WTC11 (cell line): ENCODE measurements at regions not wholly inside any gene's neighbourhood (a gene's known extent, or its start where the extent isn't known, plus 50 kb on each side); places are given as distances from the start of the nearest gene placed in this dataset.

Experiments
- ATAC-seq: fragments of 200-7000 bp; cut with Tn5 transposase; 2 replicates; pipeline ENCODE4 v1.10.0; 2021; ENCODE audit warnings: mild to moderate bottlenecking, moderate library complexity
- CTCF ChIA-PET: fragments of 300-600 bp; sonication (Branson Sonifier 250); formaldehyde crosslinking; loops from one replicate; lab custom pipeline; 2021; ENCODE audit warnings: antibody characterized with exemption; lab: Charles Lee
- POLR2A ChIA-PET: fragments of 350-600 bp; sonication (Branson Sonifier 250); formaldehyde crosslinking; loops from one replicate; lab custom pipeline; 2021; ENCODE audit warnings: antibody characterized with exemption; lab: Charles Lee
- DNase-seq: peaks from one replicate; pipeline ENCODE4 v3.0.0; 2021; ENCODE audit warnings: low spot score
- H3K27ac Mint-ChIP-seq: 2 replicates; pipeline ENCODE4 v1.8.0; 2021; ENCODE audit warnings: mixed read lengths
- H3K27me3 Mint-ChIP-seq: 2 replicates; pipeline ENCODE4 v1.8.0; 2021; ENCODE audit warnings: low read depth, mild to moderate bottlenecking, moderate library complexity, mixed read lengths
- H3K36me3 Mint-ChIP-seq: 2 replicates; pipeline ENCODE4 v1.8.0; 2021; ENCODE audit warnings: mixed read lengths
- H3K4me1 Mint-ChIP-seq: 2 replicates; pipeline ENCODE4 v1.8.0; 2022; ENCODE audit warnings: mixed read lengths
- H3K4me3 Mint-ChIP-seq: 2 replicates; pipeline ENCODE4 v1.8.0; 2021; ENCODE audit warnings: mild to moderate bottlenecking, moderate library complexity, mixed read lengths
- H3K9me3 Mint-ChIP-seq: 2 replicates; pipeline ENCODE4 v1.8.0; 2021; ENCODE audit warnings: mixed read lengths
- CBFB ChIP-seq: sonication (generic); formaldehyde crosslinking; IDR thresholded peaks from 2 replicates; pipeline ENCODE4 v1.8.1; 2022; ENCODE audit warnings: mild to moderate bottlenecking, low read depth, missing genetic modification reagents
- CREM ChIP-seq: sonication (generic); formaldehyde crosslinking; IDR thresholded peaks from 2 replicates; pipeline ENCODE4 v1.8.1; 2022; ENCODE audit warnings: mild to moderate bottlenecking, missing genetic modification reagents, moderate library complexity
- FOXJ3 ChIP-seq: sonication (generic); formaldehyde crosslinking; IDR thresholded peaks from 2 replicates; pipeline ENCODE4 v1.9.0; 2021; ENCODE audit warnings: missing genetic modification reagents, mild to moderate bottlenecking, borderline replicate concordance
- GRHL2 ChIP-seq: fragments of 250-450 bp; sonication (Bioruptor Pico); IDR thresholded peaks from 2 replicates; pipeline ENCODE4 v1.8.0; 2022; ENCODE audit warnings: mild to moderate bottlenecking, moderate library complexity; ENCODE audit not compliant: insufficient replicate concordance, severe bottlenecking
- GTF2I ChIP-seq: fragments of 250-450 bp; sonication (Bioruptor Pico); conservative IDR thresholded peaks from 2 replicates; pipeline ENCODE4 v1.4.0; 2021; ENCODE audit warnings: mild to moderate bottlenecking
- HMGA2 ChIP-seq: fragments of 250-450 bp; sonication (Bioruptor Pico); IDR thresholded peaks from 2 replicates; pipeline ENCODE4 v1.4.0; 2021; ENCODE audit warnings: mild to moderate bottlenecking, moderate library complexity
- JAZF1 ChIP-seq: fragments of 250-450 bp; sonication (Bioruptor Pico); IDR thresholded peaks from 2 replicates; pipeline ENCODE4 v1.9.0; 2021; ENCODE audit warnings: moderate library complexity, mild to moderate bottlenecking, inconsistent platforms
- JUN ChIP-seq: sonication (generic); formaldehyde crosslinking; IDR thresholded peaks from 2 replicates; pipeline ENCODE4 v1.8.0; 2023; ENCODE audit warnings: mild to moderate bottlenecking, missing genetic modification reagents
- KAT7 ChIP-seq: sonication (generic); formaldehyde crosslinking; IDR thresholded peaks from 2 replicates; pipeline ENCODE4 v1.8.1; 2023; ENCODE audit warnings: missing genetic modification reagents, mild to moderate bottlenecking, borderline replicate concordance
- MYBL2 ChIP-seq: sonication (generic); formaldehyde crosslinking; IDR thresholded peaks from 2 replicates; pipeline ENCODE4 v1.8.1; 2023; ENCODE audit warnings: mild to moderate bottlenecking, moderate library complexity, missing genetic modification reagents
- NFYB ChIP-seq: sonication (generic); formaldehyde crosslinking; conservative IDR thresholded peaks from 2 replicates; pipeline ENCODE4 v1.8.0; 2022; ENCODE audit warnings: low read depth, missing genetic modification reagents
- OVOL2 ChIP-seq: fragments of 250-450 bp; sonication (Bioruptor Pico); IDR thresholded peaks from 2 replicates; pipeline ENCODE4 v1.9.0; 2021; ENCODE audit warnings: mild to moderate bottlenecking, borderline replicate concordance
- RELA ChIP-seq: sonication (generic); formaldehyde crosslinking; IDR thresholded peaks from 2 replicates; pipeline ENCODE4 v1.8.1; 2022; ENCODE audit warnings: missing genetic modification reagents, mild to moderate bottlenecking, borderline replicate concordance
- RORB ChIP-seq: fragments of 250-450 bp; sonication (Bioruptor Pico); IDR thresholded peaks from 2 replicates; pipeline ENCODE4 v1.9.0; 2021; ENCODE audit warnings: mild to moderate bottlenecking
- TEAD1 ChIP-seq: sonication (generic); formaldehyde crosslinking; IDR thresholded peaks from 2 replicates; pipeline ENCODE4 v1.8.0; 2022; ENCODE audit warnings: mild to moderate bottlenecking, missing genetic modification reagents
- TEAD4 ChIP-seq: sonication (generic); formaldehyde crosslinking; IDR thresholded peaks from 2 replicates; pipeline ENCODE4 v1.8.0; 2022; ENCODE audit warnings: mild to moderate bottlenecking, missing genetic modification reagents
- ZBTB21 ChIP-seq: sonication (generic); formaldehyde crosslinking; IDR thresholded peaks from 2 replicates; pipeline ENCODE4 v1.8.1; 2023; ENCODE audit warnings: mild to moderate bottlenecking, missing genetic modification reagents, borderline replicate concordance
- ZBTB43 ChIP-seq: sonication (generic); formaldehyde crosslinking; IDR thresholded peaks from 2 replicates; pipeline ENCODE4 v1.8.1; 2023; ENCODE audit warnings: mild to moderate bottlenecking, missing genetic modification reagents
- ZMAT4 ChIP-seq: fragments of 250-450 bp; sonication (Bioruptor Pico); IDR thresholded peaks from 2 replicates; pipeline ENCODE4 v1.9.0; 2021; ENCODE audit warnings: mild to moderate bottlenecking
- ZNF138 ChIP-seq: sonication (generic); formaldehyde crosslinking; conservative IDR thresholded peaks from 2 replicates; pipeline ENCODE4 v1.8.1; 2022; ENCODE audit warnings: mild to moderate bottlenecking, moderate library complexity, missing genetic modification reagents
- ZNF232 ChIP-seq: sonication (generic); formaldehyde crosslinking; IDR thresholded peaks from 2 replicates; pipeline ENCODE4 v1.8.0; 2022; ENCODE audit warnings: mild to moderate bottlenecking, missing genetic modification reagents
- ZNF512 ChIP-seq: sonication (generic); formaldehyde crosslinking; IDR thresholded peaks from 2 replicates; pipeline ENCODE4 v1.8.1; 2022; ENCODE audit warnings: missing genetic modification reagents, borderline replicate concordance
- TF ChIP-seq, protein P1 (sequence below): sonication (generic); formaldehyde crosslinking; IDR thresholded peaks from 2 replicates; pipeline ENCODE4 v1.8.0; 2022; ENCODE audit warnings: mild to moderate bottlenecking, missing genetic modification reagents
- TF ChIP-seq, protein P2 (sequence below): sonication (generic); formaldehyde crosslinking; IDR thresholded peaks from 2 replicates; pipeline ENCODE4 v1.8.1; 2022; ENCODE audit warnings: mild to moderate bottlenecking, missing genetic modification reagents, moderate library complexity, borderline replicate concordance

- CTCF ChIA-PET: no interaction called here
- no peak overlapping the region for H3K4me3 Mint-ChIP-seq
- POLR2A ChIA-PET: no interaction called here
Measured at GRCh38 chr12:107484941-107485340, 200.7 kb upstream of the PWP1 start.

GRCh38 chr12:107485731-107486130 lies 199.9 kb upstream of the PWP1 start:
- Mint-ChIP-seq H3K4me3 (no peak overlapping the region), H3K27ac (no peak overlapping the region), H3K36me3 (no peaks in the 10 kb centered on the region), H3K4me1 (no peaks in the 10 kb centered on the region), H3K9me3 (no peaks in the 10 kb centered on the region), H3K27me3 (peaks cover 6% of the 10 kb centered on the region)
- CTCF ChIA-PET: no interaction called here
- POLR2A ChIA-PET: no interaction called here
- DNase-seq: no peak
- ATAC-seq: no peak
- no peak for TF ChIP-seq ZNF232 (CRISPR knock-in tag)
- no peak for TF ChIP-seq CREM (CRISPR knock-in tag)
- no peak for TF ChIP-seq KAT7 (CRISPR knock-in tag)
- TF ChIP-seq HMGA2 (CRISPR knock-in tag): no peak
- TF ChIP-seq, protein P1, sequence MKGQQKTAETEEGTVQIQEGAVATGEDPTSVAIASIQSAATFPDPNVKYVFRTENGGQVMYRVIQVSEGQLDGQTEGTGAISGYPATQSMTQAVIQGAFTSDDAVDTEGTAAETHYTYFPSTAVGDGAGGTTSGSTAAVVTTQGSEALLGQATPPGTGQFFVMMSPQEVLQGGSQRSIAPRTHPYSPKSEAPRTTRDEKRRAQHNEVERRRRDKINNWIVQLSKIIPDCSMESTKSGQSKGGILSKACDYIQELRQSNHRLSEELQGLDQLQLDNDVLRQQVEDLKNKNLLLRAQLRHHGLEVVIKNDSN (CRISPR knock-in tag): no peak
- TF ChIP-seq GRHL2 (CRISPR knock-in tag): no peak
- TF ChIP-seq ZNF512 (CRISPR knock-in tag): no peak

More at GRCh38 chr12:107484941-107485340, 200.7 kb upstream of the PWP1 start:
- no peaks in the 10 kb centered on the region for H3K9me3 Mint-ChIP-seq
- DNase-seq (no peak), ATAC-seq (no peak)
- H3K27ac Mint-ChIP-seq: no peak overlapping the region
- TF ChIP-seq JAZF1 (CRISPR knock-in tag): no peak
- no peak for TF ChIP-seq ZBTB21 (CRISPR knock-in tag)
- TF ChIP-seq CREM (CRISPR knock-in tag): no peak
- TF ChIP-seq, protein P1 (CRISPR knock-in tag): no peak
- TF ChIP-seq RELA: no peak
- TF ChIP-seq CBFB (CRISPR knock-in tag): no peak
- TF ChIP-seq TEAD4 (CRISPR knock-in tag): no peak
- TF ChIP-seq NFYB: no peak
- no peak for TF ChIP-seq ZNF512 (CRISPR knock-in tag)
- TF ChIP-seq GTF2I: no peak
- TF ChIP-seq ZMAT4 (CRISPR knock-in tag): no peak
- TF ChIP-seq OVOL2: no peak
- TF ChIP-seq RORB: no peak
- no peak for TF ChIP-seq ZBTB43
- TF ChIP-seq, protein P2, sequence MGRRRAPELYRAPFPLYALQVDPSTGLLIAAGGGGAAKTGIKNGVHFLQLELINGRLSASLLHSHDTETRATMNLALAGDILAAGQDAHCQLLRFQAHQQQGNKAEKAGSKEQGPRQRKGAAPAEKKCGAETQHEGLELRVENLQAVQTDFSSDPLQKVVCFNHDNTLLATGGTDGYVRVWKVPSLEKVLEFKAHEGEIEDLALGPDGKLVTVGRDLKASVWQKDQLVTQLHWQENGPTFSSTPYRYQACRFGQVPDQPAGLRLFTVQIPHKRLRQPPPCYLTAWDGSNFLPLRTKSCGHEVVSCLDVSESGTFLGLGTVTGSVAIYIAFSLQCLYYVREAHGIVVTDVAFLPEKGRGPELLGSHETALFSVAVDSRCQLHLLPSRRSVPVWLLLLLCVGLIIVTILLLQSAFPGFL (CRISPR knock-in tag): no peak
- no peak for TF ChIP-seq ZNF138 (CRISPR knock-in tag)
- TF ChIP-seq TEAD1: no peak
- no peak for TF ChIP-seq JUN (CRISPR knock-in tag)
- TF ChIP-seq FOXJ3 (CRISPR knock-in tag): no peak
- no peak for TF ChIP-seq MYBL2 (CRISPR knock-in tag)
- no peaks in the 10 kb centered on the region for H3K36me3 Mint-ChIP-seq
- no peaks in the 10 kb centered on the region for H3K4me1 Mint-ChIP-seq
- peaks cover 6% of the 10 kb centered on the region for H3K27me3 Mint-ChIP-seq
